OCI-LY1 (cell line): ENCODE measurements at regions not wholly inside any gene's neighbourhood (a gene's known extent, or its start where the extent isn't known, plus 50 kb on each side); places are given as distances from the start of the nearest gene placed in this dataset.

Experiments used
- H2AFZ ChIP-seq: fragments of 200-600 bp; sonication (generic), shearing (Covaris generic); 2 replicates; pipeline ENCODE4 v1.6.0; 2014; ENCODE audit warnings: antibody characterized with exemption, mild to moderate bottlenecking, low read length
- H3F3A ChIP-seq: fragments of 200-600 bp; sonication (generic), shearing (Covaris generic); 2 replicates; pipeline ENCODE4 v1.6.0; 2014; ENCODE audit warnings: mild to moderate bottlenecking, antibody characterized with exemption, low read length, moderate library complexity; ENCODE audit not compliant: insufficient read depth
- H3K27ac ChIP-seq: fragments of 200-600 bp; sonication (generic); 2 replicates; pipeline ENCODE4 v1.5.1; 2014; ENCODE audit warnings: low read length, mixed run types, mild to moderate bottlenecking, low read depth; ENCODE audit not compliant: poor library complexity, severe bottlenecking
- H3K27me3 ChIP-seq: fragments of 200-600 bp; sonication (generic); 2 replicates; pipeline ENCODE4 v1.6.0; 2014; ENCODE audit warnings: antibody characterized with exemption, mild to moderate bottlenecking, low read length, moderate library complexity; ENCODE audit not compliant: insufficient read depth
- H3K36me3 ChIP-seq: fragments of 200-600 bp; sonication (generic); 2 replicates; pipeline ENCODE4 v1.6.1; 2014; ENCODE audit warnings: mild to moderate bottlenecking, antibody characterized with exemption, low read length, moderate library complexity, mixed read lengths; ENCODE audit not compliant: insufficient read depth
- H3K4me1 ChIP-seq: fragments of 200-600 bp; sonication (generic); 2 replicates; pipeline ENCODE4 v1.5.1; 2014; ENCODE audit warnings: mild to moderate bottlenecking, low read length, moderate library complexity; ENCODE audit not compliant: insufficient read depth, severe bottlenecking
- H3K4me2 ChIP-seq: fragments of 200-600 bp; sonication (generic), shearing (Covaris generic); 2 replicates; pipeline ENCODE4 v1.6.1; 2014; ENCODE audit warnings: low read length
- H3K4me3 ChIP-seq: fragments of 200-600 bp; sonication (generic); 2 replicates; pipeline ENCODE4 v1.5.1; 2014; ENCODE audit warnings: low read length, low read depth, mild to moderate bottlenecking, mixed read lengths; ENCODE audit not compliant: poor library complexity, severe bottlenecking
- H3K79me2 ChIP-seq: fragments of 200-600 bp; shearing (Covaris generic); 2 replicates; pipeline ENCODE4 v1.6.1; 2016; ENCODE audit warnings: mixed run types, low read length, mixed read lengths; ENCODE audit not compliant: insufficient read depth
- H3K9ac ChIP-seq: fragments of 200-600 bp; sonication (generic), shearing (Covaris generic); 2 replicates; pipeline ENCODE4 v1.6.1; 2014; ENCODE audit warnings: mild to moderate bottlenecking, low read length, mixed read lengths
- H3K9me2 ChIP-seq: fragments of 200-600 bp; sonication (generic), shearing (Covaris generic); 2 replicates; pipeline ENCODE4 v1.6.1; 2014; ENCODE audit warnings: low read depth, mild to moderate bottlenecking, low read length, mixed read lengths
- H3K9me3 ChIP-seq: fragments of 200-600 bp; shearing (Covaris generic); 2 replicates; pipeline ENCODE4 v1.6.1; 2014; ENCODE audit warnings: low read length, mixed read lengths
- H4K20me1 ChIP-seq: fragments of 200-600 bp; sonication (generic), shearing (Covaris generic); 2 replicates; pipeline ENCODE4 v1.6.0; 2016; ENCODE audit warnings: mild to moderate bottlenecking, low read length; ENCODE audit not compliant: insufficient read depth
- EZH2 ChIP-seq: fragments of 200-600 bp; sonication (generic), shearing (Covaris generic); IDR thresholded peaks from 2 replicates; pipeline ENCODE4 v1.8.0; 2017; ENCODE audit warnings: borderline replicate concordance, mixed run types, mild to moderate bottlenecking, antibody characterized with exemption, low read length, moderate library complexity, mixed read lengths
- TF ChIP-seq, protein P1 (sequence below): fragments of 200-600 bp; sonication (generic), shearing (Covaris generic); IDR thresholded peaks from 2 replicates; pipeline ENCODE4 v1.5.1; 2017; ENCODE audit warnings: mild to moderate bottlenecking, antibody characterized with exemption, low read length, moderate library complexity, mixed read lengths

GRCh38 chr11:91703042-91703441 lies 521.6 kb upstream of the FAT3 start:
- no peaks in the 10 kb centered on the region for H3K9me3 ChIP-seq
- no peaks in the 10 kb centered on the region for H4K20me1 ChIP-seq
- H3K9ac ChIP-seq, result no peak overlapping the region
- no peak overlapping the region for H3K4me3 ChIP-seq
- H3K79me2 ChIP-seq, result no peaks in the 10 kb centered on the region
- H2AFZ ChIP-seq, result no peak overlapping the region
- H3K27me3 ChIP-seq, result no peaks in the 10 kb centered on the region
- no peak overlapping the region for H3K27ac ChIP-seq
- TF ChIP-seq, protein P1, sequence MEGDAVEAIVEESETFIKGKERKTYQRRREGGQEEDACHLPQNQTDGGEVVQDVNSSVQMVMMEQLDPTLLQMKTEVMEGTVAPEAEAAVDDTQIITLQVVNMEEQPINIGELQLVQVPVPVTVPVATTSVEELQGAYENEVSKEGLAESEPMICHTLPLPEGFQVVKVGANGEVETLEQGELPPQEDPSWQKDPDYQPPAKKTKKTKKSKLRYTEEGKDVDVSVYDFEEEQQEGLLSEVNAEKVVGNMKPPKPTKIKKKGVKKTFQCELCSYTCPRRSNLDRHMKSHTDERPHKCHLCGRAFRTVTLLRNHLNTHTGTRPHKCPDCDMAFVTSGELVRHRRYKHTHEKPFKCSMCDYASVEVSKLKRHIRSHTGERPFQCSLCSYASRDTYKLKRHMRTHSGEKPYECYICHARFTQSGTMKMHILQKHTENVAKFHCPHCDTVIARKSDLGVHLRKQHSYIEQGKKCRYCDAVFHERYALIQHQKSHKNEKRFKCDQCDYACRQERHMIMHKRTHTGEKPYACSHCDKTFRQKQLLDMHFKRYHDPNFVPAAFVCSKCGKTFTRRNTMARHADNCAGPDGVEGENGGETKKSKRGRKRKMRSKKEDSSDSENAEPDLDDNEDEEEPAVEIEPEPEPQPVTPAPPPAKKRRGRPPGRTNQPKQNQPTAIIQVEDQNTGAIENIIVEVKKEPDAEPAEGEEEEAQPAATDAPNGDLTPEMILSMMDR, result no peak
- no peak for TF ChIP-seq EZH2
- no peak overlapping the region for H3K4me2 ChIP-seq
- H3K36me3 ChIP-seq, result no peaks in the 10 kb centered on the region
- H3K9me2 ChIP-seq, result no peaks in the 10 kb centered on the region
- H3K4me1 ChIP-seq, result no peaks in the 10 kb centered on the region
- H3F3A ChIP-seq, result no peaks in the 10 kb centered on the region

DNA sequence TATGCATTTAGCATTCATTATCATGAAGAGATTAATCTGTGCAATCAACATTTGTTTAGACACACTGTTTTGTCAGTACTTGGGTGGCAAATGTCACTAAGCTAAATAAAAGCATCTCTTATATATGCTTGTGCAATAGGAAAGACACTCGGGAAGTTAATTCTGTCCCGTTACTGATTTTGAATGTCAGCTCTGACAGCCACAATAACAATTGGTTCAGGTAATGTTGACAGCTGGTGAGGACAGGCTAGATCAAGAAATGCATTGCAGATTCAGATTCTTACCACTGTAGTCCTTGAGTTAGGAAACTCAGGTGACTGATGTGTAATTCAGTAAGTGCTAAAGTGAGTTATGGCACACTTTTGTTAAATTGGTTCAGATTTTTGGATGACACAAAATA lies 523.8 kb upstream of the FAT3 start:
- Histone ChIP-seq H3K36me3 (no peaks in the 10 kb centered on the region), H3F3A (no peaks in the 10 kb centered on the region), H3K9me3 (no peaks in the 10 kb centered on the region), H3K9me2 (no peaks in the 10 kb centered on the region), H3K79me2 (no peaks in the 10 kb centered on the region), H3K4me3 (no peak overlapping the region), H3K27ac (no peak overlapping the region), H3K27me3 (no peaks in the 10 kb centered on the region), H3K4me2 (no peak overlapping the region), H2AFZ (no peak overlapping the region), H3K4me1 (no peaks in the 10 kb centered on the region), H3K9ac (no peak overlapping the region), H4K20me1 (no peaks in the 10 kb centered on the region)
- TF ChIP-seq EZH2, result no peak
- TF ChIP-seq, protein P1, result no peak

DNA sequence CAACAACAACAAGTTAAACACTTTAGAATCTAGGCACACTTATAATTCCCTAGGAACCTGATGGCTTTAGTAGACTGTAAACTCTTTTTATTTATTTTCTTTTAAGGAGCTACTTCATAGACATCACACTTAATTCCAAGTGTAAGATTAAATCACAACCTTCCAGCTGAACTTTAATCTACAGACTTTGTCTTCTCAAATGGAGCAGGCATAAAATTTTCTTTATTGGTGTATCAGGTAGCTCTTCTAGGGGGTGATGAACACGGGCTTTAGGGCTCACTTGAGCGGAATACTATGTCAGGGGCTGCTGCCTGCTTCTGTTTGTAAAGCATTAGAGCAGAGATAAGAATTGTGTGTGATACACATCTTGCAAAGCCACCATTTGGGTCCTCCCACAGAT lies 525.8 kb upstream of the FAT3 start:
- H3K9ac ChIP-seq, result no peak overlapping the region

More for the DNA sequence above, 525.8 kb upstream of the FAT3 start:
- Histone ChIP-seq H2AFZ (no peak overlapping the region), H3K4me3 (no peak overlapping the region), H3K9me2 (no peaks in the 10 kb centered on the region), H3K79me2 (no peaks in the 10 kb centered on the region), H3K4me1 (no peaks in the 10 kb centered on the region), H3K4me2 (no peak overlapping the region), H3K9me3 (no peaks in the 10 kb centered on the region), H4K20me1 (no peaks in the 10 kb centered on the region), H3K27ac (no peak overlapping the region), H3K27me3 (no peaks in the 10 kb centered on the region), H3F3A (no peaks in the 10 kb centered on the region), H3K36me3 (no peaks in the 10 kb centered on the region)
- TF ChIP-seq, protein P1, result no peak
- no peak for TF ChIP-seq EZH2
